ENCODE measurements at regions not wholly inside any gene's neighbourhood (a gene's known extent, or its start where the extent isn't known, plus 50 kb on each side); places are given as distances from the start of the nearest gene placed in this dataset.

GRCh38 chr3:61497463-61497862 lies 63.9 kb upstream of the PTPRG start:
- Histone ChIP-seq H3K4me2 (ENCODE audit: extremely low read depth, insufficient read depth, low read length) (no peak overlapping the region), H2AFZ (ENCODE audit: low read length) (no peak overlapping the region), H3K9ac (ENCODE audit: insufficient read depth, low read length) (no peak overlapping the region), H3K4me3 (replicated peaks in 1 of 4; ENCODE audit: control extremely low read depth in 1 of 4, insufficient read depth in 1 of 4, low read depth in 3 of 4, low read length in 4 of 4) (no peak overlapping the region), H3K27ac (ENCODE audit: insufficient read depth, low read length) (no peak overlapping the region), H3K36me3 (ENCODE audit: control insufficient read depth, insufficient read depth, low read length) (no peaks in the 10 kb centered on the region), H4K20me1 (ENCODE audit: control insufficient read depth, extremely low read depth, insufficient read depth, low read length) (no peaks in the 10 kb centered on the region), H3K4me1 (ENCODE audit: control insufficient read depth, extremely low read depth, insufficient read depth, low read length) (no peaks in the 10 kb centered on the region), H3K9me3 (ENCODE audit: control insufficient read depth, insufficient read depth, low read depth, low read length) (no peaks in the 10 kb centered on the region), H3K27me3 (ENCODE audit: control insufficient read depth, insufficient read depth, low read length) (no peaks in the 10 kb centered on the region), H3K79me2 (ENCODE audit: control insufficient read depth, insufficient read depth, low read length) (no peaks in the 10 kb centered on the region)
- TF ChIP-seq EZH2 (IDR thresholded peaks at IDR 0.05; ENCODE audit: low read length, missing control alignments) (no peak), CTCF (conservative IDR thresholded peaks at IDR 0.05 in 1 of 2, IDR thresholded peaks at IDR 0.05 in 1 of 2; ENCODE audit: low read depth in 1 of 2, low read length in 2 of 2) (no peak)
- no peak for DNase-seq (ENCODE audit: low read depth in 2 of 2)

GRCh38 chr3:61505197-61505596 lies 56.2 kb upstream of the PTPRG start:
- Histone ChIP-seq H3K36me3 (ENCODE audit: control insufficient read depth, insufficient read depth, low read length) (no peaks in the 10 kb centered on the region), H3K9ac (ENCODE audit: insufficient read depth, low read length) (no peak overlapping the region), H4K20me1 (ENCODE audit: control insufficient read depth, extremely low read depth, insufficient read depth, low read length) (no peaks in the 10 kb centered on the region), H2AFZ (ENCODE audit: low read length) (no peak overlapping the region), H3K4me3 (replicated peaks in 1 of 4; ENCODE audit: control extremely low read depth in 1 of 4, insufficient read depth in 1 of 4, low read depth in 3 of 4, low read length in 4 of 4) (no peak overlapping the region), H3K27me3 (ENCODE audit: control insufficient read depth, insufficient read depth, low read length) (no peaks in the 10 kb centered on the region), H3K9me3 (ENCODE audit: control insufficient read depth, insufficient read depth, low read depth, low read length) (no peaks in the 10 kb centered on the region), H3K4me2 (ENCODE audit: extremely low read depth, insufficient read depth, low read length) (no peak overlapping the region), H3K4me1 (ENCODE audit: control insufficient read depth, extremely low read depth, insufficient read depth, low read length) (no peaks in the 10 kb centered on the region), H3K79me2 (ENCODE audit: control insufficient read depth, insufficient read depth, low read length) (no peaks in the 10 kb centered on the region), H3K27ac (ENCODE audit: insufficient read depth, low read length) (no peak overlapping the region)
- no peak for TF ChIP-seq CTCF (conservative IDR thresholded peaks at IDR 0.05 in 1 of 2, IDR thresholded peaks at IDR 0.05 in 1 of 2; ENCODE audit: low read depth in 1 of 2, low read length in 2 of 2)
- TF ChIP-seq EZH2 (IDR thresholded peaks at IDR 0.05; ENCODE audit: low read length, missing control alignments): no peak
- DNase-seq (ENCODE audit: low read depth in 2 of 2): no peak

- Histone ChIP-seq H3K9ac (ENCODE audit: insufficient read depth, low read length) (no peak overlapping the region), H3K4me3 (replicated peaks in 1 of 4; ENCODE audit: control extremely low read depth in 1 of 4, insufficient read depth in 1 of 4, low read depth in 3 of 4, low read length in 4 of 4) (no peak overlapping the region), H3K79me2 (ENCODE audit: control insufficient read depth, insufficient read depth, low read length) (no peaks in the 10 kb centered on the region), H2AFZ (ENCODE audit: low read length) (no peak overlapping the region), H3K4me1 (ENCODE audit: control insufficient read depth, extremely low read depth, insufficient read depth, low read length) (no peaks in the 10 kb centered on the region), H3K36me3 (ENCODE audit: control insufficient read depth, insufficient read depth, low read length) (no peaks in the 10 kb centered on the region), H3K9me3 (ENCODE audit: control insufficient read depth, insufficient read depth, low read depth, low read length) (no peaks in the 10 kb centered on the region), H3K4me2 (ENCODE audit: extremely low read depth, insufficient read depth, low read length) (no peak overlapping the region), H3K27ac (ENCODE audit: insufficient read depth, low read length) (no peak overlapping the region), H4K20me1 (ENCODE audit: control insufficient read depth, extremely low read depth, insufficient read depth, low read length) (no peaks in the 10 kb centered on the region), H3K27me3 (ENCODE audit: control insufficient read depth, insufficient read depth, low read length) (no peaks in the 10 kb centered on the region)
- TF ChIP-seq EZH2 (IDR thresholded peaks at IDR 0.05; ENCODE audit: low read length, missing control alignments) (no peak), CTCF (conservative IDR thresholded peaks at IDR 0.05 in 1 of 2, IDR thresholded peaks at IDR 0.05 in 1 of 2; ENCODE audit: low read depth in 1 of 2, low read length in 2 of 2) (no peak)
- DNase-seq (ENCODE audit: low read depth in 2 of 2): no peak
These were observed 53.4 kb upstream of the PTPRG start for GRCh38 chr3:61507946-61508345.

Measured in fibroblast of lung (primary cell).